GM12872 (cell line): ENCODE measurements at regions not wholly inside any gene's neighbourhood (a gene's known extent, or its start where the extent isn't known, plus 50 kb on each side); places are given as distances from the start of the nearest gene placed in this dataset.

ENCODE experiments used
- CTCF ChIP-seq: IDR thresholded peaks from 3 replicates; pipeline ENCODE4 v1.5.1; 2011; ENCODE audit warnings: low read depth, mild to moderate bottlenecking, low read length, moderate library complexity; ENCODE audit not compliant: insufficient read depth

- no peak for TF ChIP-seq CTCF
These were observed 155.6 kb downstream of the AQP4 start for GRCh38 chr18:26709897-26710296.

- TF ChIP-seq CTCF = no peak
These were observed 156.4 kb downstream of the AQP4 start for GRCh38 chr18:26708806-26709716.

- TF ChIP-seq CTCF = no peak
These were observed 158.6 kb downstream of the AQP4 start for GRCh38 chr18:26706911-26707351.

- no peak for TF ChIP-seq CTCF
These were observed 157.4 kb upstream of the KCTD1 start for GRCh38 chr18:26705757-26706156.

GRCh38 chr18:26703170-26703930 is 155.0 kb upstream of the KCTD1 start:
- TF ChIP-seq CTCF = no peak

GRCh38 chr18:26702086-26702485 is 153.7 kb upstream of the KCTD1 start:
- no peak for TF ChIP-seq CTCF

GRCh38 chr18:26700728-26701127 is 152.4 kb upstream of the KCTD1 start:
- TF ChIP-seq CTCF = no peak
